AG10803 (cell line): ENCODE measurements at regions not wholly inside any gene's neighbourhood (a gene's known extent, or its start where the extent isn't known, plus 50 kb on each side); places are given as distances from the start of the nearest gene placed in this dataset.
"Not testable (repeated sequence)": the region's sequence is repeated elsewhere in the genome, so short reads cannot be mapped to it uniquely, and the experiment has no call there.

Experiments used
- DNase-seq: peaks from one replicate; pipeline ENCODE4 v3.0.0; 2010; ENCODE audit warnings: low read depth
- H3K4me3 ChIP-seq: 2 replicates; pipeline ENCODE4 v1.5.1; 2011; ENCODE audit warnings: mild to moderate bottlenecking, low read length, control low read depth
- CTCF ChIP-seq: conservative IDR thresholded peaks from 2 replicates; pipeline ENCODE4 v1.5.1; 2011; ENCODE audit warnings: mild to moderate bottlenecking, low read length, control low read depth, inconsistent platforms

GRCh38 chr3:95565502-95565901, 1248.9 kb upstream of the EPHA6 start:
- no peak overlapping the region for H3K4me3 ChIP-seq
- TF ChIP-seq CTCF: no peak

GRCh38 chr3:95567346-95567745, 1247.0 kb upstream of the EPHA6 start:
- DNase-seq: no peak
- H3K4me3 ChIP-seq: no peak overlapping the region
- no peak for TF ChIP-seq CTCF

More at GRCh38 chr3:95565502-95565901, 1248.9 kb upstream of the EPHA6 start:
- DNase-seq: no peak

- TF ChIP-seq CTCF: no peak
- no peak overlapping the region for H3K4me3 ChIP-seq
- no peak for DNase-seq
Observed at GRCh38 chr3:95586754-95587153, 1227.6 kb upstream of the EPHA6 start.

GRCh38 chr3:95587641-95588040, 1226.8 kb upstream of the EPHA6 start:
- not testable (repeated sequence) for DNase-seq, H3K4me3 ChIP-seq

- no peak overlapping the region for H3K4me3 ChIP-seq
- DNase-seq: no peak
- TF ChIP-seq CTCF: no peak
Observed at GRCh38 chr3:95588473-95588872, 1225.9 kb upstream of the EPHA6 start.

GRCh38 chr3:95595416-95596075, 1218.8 kb upstream of the EPHA6 start:
- H3K4me3 ChIP-seq: no peak overlapping the region
- DNase-seq: no peak
- TF ChIP-seq CTCF: no peak

GRCh38 chr3:95607926-95608325, 1206.5 kb upstream of the EPHA6 start:
- TF ChIP-seq CTCF: no peak
- no peak for DNase-seq
- no peak overlapping the region for H3K4me3 ChIP-seq

- H3K4me3 ChIP-seq: no peak overlapping the region
- no peak for TF ChIP-seq CTCF
- DNase-seq: no peak
Observed at GRCh38 chr3:95609411-95609810, 1205.0 kb upstream of the EPHA6 start.
